ENCODE measurements at regions not wholly inside any gene's neighbourhood (a gene's known extent, or its start where the extent isn't known, plus 50 kb on each side); places are given as distances from the start of the nearest gene placed in this dataset.

DNA sequence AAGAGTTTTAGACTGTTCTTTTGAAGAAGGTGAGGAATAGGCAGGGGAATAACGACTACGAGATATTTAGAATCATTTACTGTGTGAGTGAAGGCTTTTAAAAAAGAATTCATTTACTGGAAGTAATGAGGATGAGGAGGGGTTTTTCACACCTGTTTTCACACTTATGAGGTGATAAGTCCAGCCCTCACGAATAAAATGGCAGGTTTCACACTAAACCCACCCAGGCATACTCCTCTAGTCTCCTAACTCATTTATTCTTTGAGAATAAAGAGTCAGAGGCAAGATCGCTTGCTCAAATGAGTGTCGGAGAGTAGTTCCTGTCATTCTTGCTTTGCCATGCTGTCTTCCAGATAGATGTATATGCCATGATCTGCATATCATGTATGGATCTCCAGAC is 79.0 kb upstream of the ZEB2 start:
- Histone ChIP-seq H3K4me3 (no peak overlapping the region), H3K9me3 (no peaks in the 10 kb centered on the region), H3K36me3 (ENCODE audit: low read depth) (no peaks in the 10 kb centered on the region), H3K4me1 (ENCODE audit: low read depth) (no peaks in the 10 kb centered on the region)
- DNase-seq (no peak), ATAC-seq (no peak)
- intact Hi-C loops (cut with DNase I, micrococcal nuclease), result no loop called here
- TF ChIP-seq, protein P1, sequence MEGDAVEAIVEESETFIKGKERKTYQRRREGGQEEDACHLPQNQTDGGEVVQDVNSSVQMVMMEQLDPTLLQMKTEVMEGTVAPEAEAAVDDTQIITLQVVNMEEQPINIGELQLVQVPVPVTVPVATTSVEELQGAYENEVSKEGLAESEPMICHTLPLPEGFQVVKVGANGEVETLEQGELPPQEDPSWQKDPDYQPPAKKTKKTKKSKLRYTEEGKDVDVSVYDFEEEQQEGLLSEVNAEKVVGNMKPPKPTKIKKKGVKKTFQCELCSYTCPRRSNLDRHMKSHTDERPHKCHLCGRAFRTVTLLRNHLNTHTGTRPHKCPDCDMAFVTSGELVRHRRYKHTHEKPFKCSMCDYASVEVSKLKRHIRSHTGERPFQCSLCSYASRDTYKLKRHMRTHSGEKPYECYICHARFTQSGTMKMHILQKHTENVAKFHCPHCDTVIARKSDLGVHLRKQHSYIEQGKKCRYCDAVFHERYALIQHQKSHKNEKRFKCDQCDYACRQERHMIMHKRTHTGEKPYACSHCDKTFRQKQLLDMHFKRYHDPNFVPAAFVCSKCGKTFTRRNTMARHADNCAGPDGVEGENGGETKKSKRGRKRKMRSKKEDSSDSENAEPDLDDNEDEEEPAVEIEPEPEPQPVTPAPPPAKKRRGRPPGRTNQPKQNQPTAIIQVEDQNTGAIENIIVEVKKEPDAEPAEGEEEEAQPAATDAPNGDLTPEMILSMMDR (IDR thresholded peaks at IDR 0.05), result no peak

DNA sequence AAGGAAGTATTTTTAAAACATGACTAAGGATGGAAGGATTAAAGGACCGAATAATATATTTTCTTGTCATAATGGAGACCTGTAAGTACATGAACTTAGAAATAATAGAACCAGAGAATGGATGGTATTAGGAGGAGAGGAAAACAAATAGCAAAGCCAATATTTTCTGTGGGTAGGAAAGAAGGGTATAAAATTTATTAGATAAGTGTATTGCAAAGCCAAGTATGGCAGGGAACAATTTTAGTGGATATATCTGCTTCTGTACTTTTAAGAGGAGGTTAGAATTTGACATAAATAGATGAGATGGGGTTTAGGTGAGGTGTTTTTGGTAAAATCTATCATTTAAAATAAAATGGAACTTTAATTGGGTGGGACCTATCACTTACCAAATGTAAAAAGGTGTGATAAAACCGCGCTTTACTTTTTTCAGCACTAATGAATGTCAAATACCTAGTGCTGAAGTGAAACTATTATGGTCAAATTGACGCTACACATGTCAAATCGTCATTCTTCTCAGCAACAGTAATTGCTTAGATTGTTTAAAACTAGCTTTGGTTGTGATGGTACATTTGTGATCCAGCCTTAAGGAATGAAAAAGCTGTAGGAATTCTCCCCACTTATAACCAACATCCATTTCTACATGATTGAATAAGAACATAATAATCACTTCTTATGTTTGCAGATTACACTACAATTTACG is 78.1 kb upstream of the ZEB2 start:
- TF ChIP-seq, protein P1 (IDR thresholded peaks at IDR 0.05), result no peak
- H3K4me3 ChIP-seq, result no peak overlapping the region
- no peaks in the 10 kb centered on the region for H3K36me3 ChIP-seq (ENCODE audit: low read depth)
- H3K9me3 ChIP-seq, result no peaks in the 10 kb centered on the region
- no peaks in the 10 kb centered on the region for H3K4me1 ChIP-seq (ENCODE audit: low read depth)
- DNase-seq (no peak), ATAC-seq (no peak)
- intact Hi-C loops (cut with DNase I, micrococcal nuclease), result no loop called here

DNA sequence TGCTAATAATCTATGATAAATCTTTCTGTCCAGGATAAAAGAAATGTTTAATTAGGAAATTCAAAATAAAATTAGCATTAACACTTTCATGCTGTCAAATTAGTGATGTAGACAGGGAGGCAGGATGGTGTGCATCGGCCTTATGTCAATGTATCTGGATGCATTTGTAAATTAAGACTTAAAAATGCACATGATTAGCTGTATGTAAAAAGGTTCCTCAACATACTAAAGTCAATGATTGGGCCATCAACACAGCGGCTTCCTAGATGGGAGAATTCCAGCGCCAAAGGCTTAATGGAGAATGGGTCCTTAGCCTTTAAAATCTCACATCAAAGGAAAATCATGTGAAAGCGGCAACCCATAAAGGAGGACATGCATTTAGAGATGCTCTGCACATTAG is 77.5 kb upstream of the ZEB2 start:
- no peak for DNase-seq
- Histone ChIP-seq H3K4me1 (ENCODE audit: low read depth) (no peaks in the 10 kb centered on the region), H3K36me3 (ENCODE audit: low read depth) (no peaks in the 10 kb centered on the region), H3K9me3 (no peaks in the 10 kb centered on the region), H3K4me3 (no peak overlapping the region)
- no peak for ATAC-seq
- intact Hi-C loops (cut with DNase I, micrococcal nuclease), result no loop called here
- TF ChIP-seq, protein P1 (IDR thresholded peaks at IDR 0.05), result no peak

DNA sequence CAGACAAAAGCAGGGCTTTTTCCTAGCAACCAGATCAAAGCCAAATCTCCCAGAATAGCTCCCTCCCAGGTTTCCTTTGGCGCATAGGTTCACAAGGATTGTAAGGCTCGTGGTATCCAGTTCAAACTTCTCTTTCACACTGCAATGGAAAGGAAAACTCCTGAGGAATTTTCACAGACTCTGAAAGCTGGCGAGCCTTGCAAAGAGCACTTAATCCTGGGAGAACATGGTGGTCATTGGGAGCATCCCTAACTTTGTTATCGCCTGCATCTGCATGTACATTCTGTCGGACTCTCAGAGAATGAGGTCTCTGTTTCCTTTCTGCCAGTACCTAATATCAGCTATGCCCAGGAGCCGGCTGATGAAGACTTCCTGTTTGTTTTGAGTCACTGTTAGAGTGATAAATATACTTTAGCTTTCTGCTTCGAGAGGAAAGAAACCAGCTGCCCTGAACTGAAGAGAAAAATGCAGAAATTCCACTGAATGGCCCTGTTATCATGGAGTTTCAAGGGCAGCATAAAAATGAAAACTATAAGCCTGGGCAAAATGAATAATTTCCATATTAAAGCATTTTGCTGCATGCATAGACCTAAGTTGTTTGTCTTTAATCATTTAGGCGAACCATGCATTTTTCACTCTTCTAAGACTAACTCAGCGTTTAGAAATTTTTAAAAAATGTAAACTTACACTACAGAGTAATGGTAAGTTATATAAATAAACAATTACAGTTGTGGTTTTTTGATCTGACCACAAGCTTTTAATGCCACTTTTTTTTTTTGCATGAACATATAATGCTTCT is 76.4 kb upstream of the ZEB2 start:
- ATAC-seq (peak; percentile 36), DNase-seq (peak in 1 of 3 donors; percentile 11)
- Histone ChIP-seq H3K4me3 (no peak overlapping the region), H3K9me3 (no peaks in the 10 kb centered on the region), H3K4me1 (ENCODE audit: low read depth) (no peaks in the 10 kb centered on the region), H3K36me3 (ENCODE audit: low read depth) (no peaks in the 10 kb centered on the region)
- TF ChIP-seq, protein P1 (IDR thresholded peaks at IDR 0.05), result no peak
- intact Hi-C loops (cut with DNase I, micrococcal nuclease), result no loop called here

DNA sequence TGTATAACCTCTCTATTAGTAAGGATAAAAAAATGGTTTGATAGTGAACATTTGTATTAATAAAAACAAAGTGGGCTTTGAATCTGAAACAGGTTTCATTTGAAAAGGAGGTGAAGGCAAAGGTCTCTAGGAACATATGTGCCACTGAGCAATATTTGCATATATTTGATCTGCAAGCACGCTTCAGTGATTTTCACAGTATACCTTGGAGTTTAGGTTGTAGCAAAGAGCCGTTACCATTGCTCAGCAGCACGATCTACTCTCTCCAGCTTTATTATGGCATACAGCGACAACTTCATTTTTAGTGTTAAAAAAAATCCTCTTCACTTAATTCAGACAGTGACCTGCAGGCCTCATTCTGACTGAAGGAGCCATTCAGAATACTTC is 75.8 kb upstream of the ZEB2 start:
- ATAC-seq, result no peak
- TF ChIP-seq, protein P1 (IDR thresholded peaks at IDR 0.05), result no peak

More for the DNA sequence above, 75.8 kb upstream of the ZEB2 start:
- no peaks in the 10 kb centered on the region for H3K4me1 ChIP-seq (ENCODE audit: low read depth)
- no peaks in the 10 kb centered on the region for H3K36me3 ChIP-seq (ENCODE audit: low read depth)
- no peak overlapping the region for H3K4me3 ChIP-seq
- H3K9me3 ChIP-seq, result no peaks in the 10 kb centered on the region
- DNase-seq, result no peak
- intact Hi-C loops (cut with DNase I, micrococcal nuclease), result no loop called here

All from mucosa of descending colon (tissue), 3 donors.